SH-SY5Y (cell line): ENCODE measurements at regions not wholly inside any gene's neighbourhood (a gene's known extent, or its start where the extent isn't known, plus 50 kb on each side); places are given as distances from the start of the nearest gene placed in this dataset.

Experiments
- GATA2 ChIP-seq: IDR thresholded peaks from 2 replicates; pipeline ENCODE4 v1.6.1; 2011; ENCODE audit warnings: mild to moderate bottlenecking, low read depth, low read length
- GATA3 ChIP-seq: IDR thresholded peaks from 2 replicates; pipeline ENCODE4 v1.6.1; 2011; ENCODE audit warnings: low read depth, mild to moderate bottlenecking, low read length, moderate library complexity

DNA sequence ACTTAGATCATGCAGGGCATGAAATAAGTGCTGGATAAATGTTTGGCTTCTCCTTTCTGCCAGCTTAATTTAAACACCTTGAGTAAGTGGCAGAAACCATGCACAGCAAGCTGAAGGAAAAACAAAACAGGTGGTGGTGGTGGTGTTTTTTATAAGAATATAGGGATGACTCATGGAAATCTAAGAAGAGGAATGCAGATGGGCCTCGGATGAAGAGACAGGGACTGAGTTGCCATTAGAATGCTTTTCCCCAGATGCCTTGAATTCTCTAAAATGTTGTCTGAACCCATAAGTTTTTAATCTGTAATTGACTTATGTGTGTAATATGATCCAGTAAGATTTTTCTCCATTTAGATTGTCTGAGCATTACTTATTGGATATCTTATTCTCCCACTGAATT is 93.1 kb upstream of the ZDHHC17 start:
- TF ChIP-seq GATA2 = no peak
- TF ChIP-seq GATA3 = no peak
